GDM1 (cell line): ENCODE measurements at regions not wholly inside any gene's neighbourhood (a gene's known extent, or its start where the extent isn't known, plus 50 kb on each side); places are given as distances from the start of the nearest gene placed in this dataset.

Source experiments
- DNase-seq: peaks from one replicate; lab custom pipeline; 2025; lab: John Stamatoyannopoulos, UW

DNA sequence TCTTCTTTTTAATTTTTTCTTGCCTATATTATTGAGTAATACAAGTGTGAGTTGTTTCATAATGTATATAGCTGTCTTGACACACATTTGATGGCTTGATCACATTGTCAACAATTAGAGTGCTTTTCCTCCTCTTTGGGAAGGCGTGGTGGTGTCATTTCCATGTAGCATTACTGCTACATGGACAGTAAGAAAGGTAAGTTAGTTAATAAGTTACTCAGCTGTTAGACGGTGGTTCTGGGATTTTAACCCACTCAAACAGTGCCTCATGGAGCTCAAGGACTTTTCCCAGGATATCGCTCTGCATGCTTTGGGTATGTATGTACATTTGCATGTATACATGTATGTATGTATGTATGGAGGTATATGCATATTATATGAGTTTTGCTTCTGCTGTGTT lies 94.6 kb downstream of the HAPSTR1 start:
- DNase-seq = no peak

DNA sequence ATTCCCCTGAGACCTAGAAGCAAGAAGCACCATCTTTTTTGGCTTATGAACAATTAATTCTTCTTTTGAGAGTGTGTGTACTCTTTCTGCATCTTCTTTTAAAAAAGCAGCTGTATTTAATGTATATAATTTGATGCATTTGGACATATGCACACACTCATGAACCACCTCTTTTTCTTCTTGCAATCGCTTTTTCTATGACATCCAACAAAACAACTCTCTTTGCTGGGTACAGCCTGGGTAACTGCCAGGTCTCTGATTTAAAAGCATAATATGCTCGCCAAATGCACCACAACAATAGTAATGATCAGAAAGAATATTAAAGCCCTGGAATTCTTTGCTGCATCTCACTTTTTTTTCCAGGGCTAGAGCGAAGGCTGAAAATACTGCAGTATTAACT lies 97.3 kb downstream of the HAPSTR1 start:
- no peak for DNase-seq

DNA sequence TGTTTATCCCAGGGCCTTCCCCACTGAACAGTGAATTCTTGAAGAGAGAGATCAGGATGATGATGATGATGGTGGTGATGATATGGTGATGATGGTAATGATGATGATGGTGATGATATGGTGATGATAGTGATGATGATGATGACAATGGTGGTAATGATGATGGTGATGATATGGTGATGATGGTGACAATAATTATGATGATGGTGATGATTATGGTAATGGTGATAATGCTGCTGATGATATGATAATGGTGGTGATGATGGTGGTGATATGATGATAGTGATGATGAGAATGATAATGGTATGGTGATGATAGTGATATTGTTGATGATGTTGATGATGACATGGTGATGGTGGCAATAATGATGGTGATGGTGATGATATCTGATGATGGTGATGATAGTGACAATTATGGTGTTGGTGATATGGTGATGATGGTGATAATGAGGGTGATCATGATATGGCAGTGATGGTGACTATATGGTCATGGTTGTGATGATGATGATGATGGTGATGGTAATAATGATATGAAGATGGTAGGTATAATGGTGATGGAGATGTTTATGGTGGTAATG lies 99.9 kb downstream of the HAPSTR1 start:
- no peak for DNase-seq

DNA sequence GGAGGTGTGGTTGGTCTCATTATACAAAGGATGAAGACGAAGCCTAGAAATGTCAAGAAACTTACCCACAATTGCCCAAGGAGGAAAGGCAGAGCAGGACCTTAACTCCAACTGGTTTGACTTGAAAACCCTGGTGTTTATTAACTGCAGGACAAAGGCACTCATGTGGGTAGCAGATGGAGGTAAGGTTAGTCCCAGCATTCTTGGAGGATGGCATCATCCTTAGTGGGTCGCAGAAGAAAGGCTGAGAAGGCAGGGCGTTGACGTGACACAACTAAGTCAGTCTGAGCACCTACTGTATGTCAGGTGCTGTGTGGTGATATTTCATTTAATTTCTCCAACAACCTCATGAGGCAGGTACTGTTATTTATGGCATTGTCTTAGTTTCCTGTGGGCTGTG lies 101.3 kb downstream of the HAPSTR1 start:
- DNase-seq = no peak

DNA sequence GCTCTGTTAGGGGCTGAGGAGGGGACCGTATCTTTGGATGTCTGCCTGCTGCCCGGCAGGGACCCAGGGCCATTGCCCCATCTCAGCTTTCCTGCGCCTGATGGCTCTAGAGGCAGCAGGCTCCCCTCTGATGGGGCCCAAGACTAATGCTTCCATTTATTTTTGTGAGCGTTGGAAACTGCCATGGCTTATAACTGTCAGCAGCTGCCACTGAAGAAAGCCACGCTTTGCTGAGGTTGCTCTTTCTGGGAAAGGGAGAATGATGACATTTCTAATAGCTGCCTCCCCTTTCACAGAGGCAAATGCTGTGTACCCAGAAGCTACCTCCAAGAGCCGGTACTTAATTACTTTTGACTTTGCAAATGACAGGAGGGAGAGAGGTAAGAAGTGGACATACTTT lies 103.8 kb downstream of the HAPSTR1 start:
- DNase-seq = no peak

DNA sequence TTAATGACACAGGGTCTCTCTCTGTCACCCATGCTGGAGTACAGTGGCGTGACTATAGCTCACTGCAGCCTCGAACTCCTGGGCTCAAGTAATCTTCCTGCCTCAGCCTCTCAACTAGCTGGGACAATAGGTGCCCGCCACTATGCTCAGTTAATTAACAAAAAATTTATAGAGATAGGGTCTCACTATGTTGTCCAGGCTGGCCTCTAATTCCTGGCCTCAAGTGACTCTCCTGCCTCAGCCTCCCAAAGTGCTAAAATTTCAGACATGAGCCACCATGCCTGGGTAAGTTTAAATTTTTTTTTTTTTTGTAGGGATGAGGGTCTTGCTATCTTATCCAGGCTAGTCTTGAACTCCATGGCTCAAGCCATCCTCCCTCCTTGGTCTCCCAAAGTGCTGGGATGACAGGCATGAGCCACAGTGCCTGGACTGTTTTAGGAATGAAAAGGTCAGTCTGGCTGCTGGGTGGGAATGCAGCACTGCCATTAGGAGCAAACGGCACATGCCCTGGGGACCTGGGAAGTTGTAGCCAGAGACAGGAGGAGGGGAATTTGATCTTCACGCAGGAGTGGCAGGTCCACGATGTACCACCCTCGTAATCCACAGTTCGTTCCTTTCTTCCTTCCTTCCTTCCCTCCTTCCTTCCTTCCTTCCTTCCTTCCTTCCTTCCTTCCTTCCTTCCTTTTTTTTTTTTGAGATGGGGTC lies 106.7 kb downstream of the HAPSTR1 start:
- no peak for DNase-seq

DNA sequence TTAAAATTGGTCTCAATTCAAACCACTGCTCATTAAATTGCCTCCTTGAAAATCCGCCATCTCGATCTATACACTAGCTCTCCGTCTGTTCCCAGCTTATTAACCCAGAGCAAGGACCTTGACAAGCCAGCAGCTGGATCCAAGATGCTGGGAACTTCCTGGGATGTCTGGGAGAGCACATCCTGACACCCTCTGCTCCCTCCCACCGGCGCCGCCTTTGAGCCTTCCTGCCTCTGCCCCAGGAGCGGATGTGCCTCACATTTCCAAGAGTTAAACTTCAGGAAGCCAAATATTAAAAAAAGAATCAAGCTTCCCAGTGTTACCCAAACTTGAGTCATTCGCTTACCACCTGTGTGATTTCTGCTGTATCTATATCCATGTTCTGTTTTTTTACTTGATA lies 107.9 kb downstream of the HAPSTR1 start:
- DNase-seq = no peak

DNA sequence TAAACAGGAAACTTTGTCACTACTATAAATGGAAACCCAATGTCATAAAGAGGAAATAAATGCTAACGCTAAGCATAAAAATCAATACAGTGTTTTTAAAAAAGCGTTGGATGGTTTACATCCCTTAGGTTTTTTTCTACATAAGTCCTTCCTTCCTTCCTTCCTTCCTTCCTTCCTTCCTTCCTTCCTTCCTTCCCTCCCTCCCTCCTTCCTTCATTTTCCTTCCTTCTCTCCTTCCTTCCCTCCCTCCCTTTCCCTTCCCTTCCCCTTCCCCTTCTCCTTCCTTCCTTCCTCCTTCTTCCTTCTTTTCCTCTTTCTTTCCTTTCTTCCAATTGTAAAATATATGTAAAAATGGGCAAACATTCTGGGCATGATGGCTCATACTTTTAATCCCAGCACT lies 108.3 kb downstream of the HAPSTR1 start:
- DNase-seq = no peak

DNA sequence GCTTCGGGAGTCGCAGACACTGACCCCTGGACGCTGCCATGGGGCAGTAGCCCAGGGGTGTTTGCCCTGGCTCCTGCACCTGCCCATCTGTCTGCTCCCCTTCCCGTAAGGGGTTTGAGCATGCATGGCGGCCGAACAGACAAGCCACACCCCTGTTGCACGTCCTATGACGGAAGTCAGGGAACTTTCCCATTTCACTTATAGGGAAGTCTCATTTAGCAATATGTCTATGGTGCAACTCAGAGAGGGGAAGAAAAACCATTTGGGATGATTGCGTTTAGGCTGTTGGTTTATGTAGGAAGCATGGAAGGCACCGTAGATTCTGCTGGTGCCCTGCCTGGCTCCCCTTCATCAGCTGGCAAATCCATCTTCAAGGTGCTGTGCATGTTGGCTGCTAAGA lies 112.5 kb downstream of the HAPSTR1 start:
- DNase-seq = no peak

DNA sequence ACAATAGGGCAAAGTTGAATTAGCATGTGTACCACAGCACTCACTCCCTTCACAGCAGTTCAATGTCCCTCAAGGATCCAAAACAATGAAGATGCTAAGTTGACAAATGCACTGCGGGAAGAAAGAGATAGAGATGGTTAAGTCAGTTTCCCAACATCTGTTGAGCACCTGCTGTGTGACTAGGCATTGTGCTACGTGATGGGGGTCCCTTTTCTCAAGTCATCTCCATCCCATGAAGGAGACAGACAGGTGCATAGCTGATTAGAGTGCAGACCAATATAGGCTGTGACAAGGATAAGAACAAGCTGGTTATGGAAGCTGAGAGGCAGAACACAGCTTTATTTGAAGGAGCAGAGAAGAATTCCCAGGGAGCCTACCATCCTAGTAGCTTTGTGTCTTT lies 114.2 kb downstream of the HAPSTR1 start:
- no peak for DNase-seq

DNA sequence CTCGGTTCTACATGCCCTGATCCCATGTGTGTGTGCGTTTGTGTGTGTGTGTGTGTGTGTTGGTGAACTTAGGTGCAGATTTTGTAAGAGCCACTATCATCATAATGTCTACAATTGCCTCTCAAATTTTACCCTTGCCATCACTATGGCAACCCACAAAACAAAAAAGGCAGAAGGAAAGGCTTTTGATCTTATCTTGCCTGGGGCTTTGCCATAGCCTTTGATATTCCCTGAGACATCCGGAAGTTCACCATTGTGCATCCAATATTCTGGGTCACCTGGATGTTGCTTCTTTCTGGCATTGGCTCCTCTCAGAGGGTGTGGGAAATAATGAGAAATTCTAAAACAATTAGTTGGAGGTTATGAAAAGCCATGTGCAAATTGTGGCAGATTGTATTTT lies 114.7 kb downstream of the HAPSTR1 start:
- no peak for DNase-seq

DNA sequence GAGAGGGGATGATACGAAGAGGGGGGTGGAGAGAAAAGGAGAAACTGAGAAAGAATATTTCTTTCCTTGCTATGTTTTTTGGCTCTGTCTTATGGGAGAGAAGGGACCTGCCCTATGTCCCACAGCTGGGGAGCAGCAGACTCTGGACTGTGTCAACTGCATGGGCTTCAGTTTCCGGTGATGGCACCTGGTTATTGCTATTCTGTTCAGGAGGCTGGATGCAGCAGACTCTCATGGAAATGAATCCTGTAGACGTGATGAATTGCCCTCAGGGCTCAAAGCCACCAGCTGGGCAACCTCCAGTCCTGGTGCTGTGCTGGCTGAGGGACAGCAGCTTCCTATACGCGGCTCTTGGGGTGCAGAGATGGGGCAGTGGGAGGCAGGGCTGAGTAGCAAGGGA lies 121.2 kb downstream of the HAPSTR1 start:
- no peak for DNase-seq

DNA sequence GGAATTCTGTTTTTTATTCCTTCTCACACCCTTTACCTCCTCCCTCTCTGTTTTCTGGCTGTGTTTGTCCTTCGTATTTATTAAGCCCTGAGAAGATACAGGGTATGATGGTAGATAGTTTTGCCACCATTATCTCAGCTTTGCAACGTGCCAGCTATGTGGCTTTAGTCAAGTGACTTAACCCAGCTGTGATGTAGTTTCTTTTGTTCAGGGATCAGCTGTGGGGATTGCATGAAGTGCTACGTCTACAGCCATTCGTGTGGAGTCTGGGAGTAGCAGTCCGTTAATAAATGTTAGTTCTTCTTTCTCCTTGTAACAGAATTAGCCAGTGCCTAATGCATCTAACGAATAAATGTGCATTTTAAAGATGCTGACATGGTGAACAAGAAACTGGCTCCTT lies 128.4 kb downstream of the HAPSTR1 start:
- no peak for DNase-seq

DNA sequence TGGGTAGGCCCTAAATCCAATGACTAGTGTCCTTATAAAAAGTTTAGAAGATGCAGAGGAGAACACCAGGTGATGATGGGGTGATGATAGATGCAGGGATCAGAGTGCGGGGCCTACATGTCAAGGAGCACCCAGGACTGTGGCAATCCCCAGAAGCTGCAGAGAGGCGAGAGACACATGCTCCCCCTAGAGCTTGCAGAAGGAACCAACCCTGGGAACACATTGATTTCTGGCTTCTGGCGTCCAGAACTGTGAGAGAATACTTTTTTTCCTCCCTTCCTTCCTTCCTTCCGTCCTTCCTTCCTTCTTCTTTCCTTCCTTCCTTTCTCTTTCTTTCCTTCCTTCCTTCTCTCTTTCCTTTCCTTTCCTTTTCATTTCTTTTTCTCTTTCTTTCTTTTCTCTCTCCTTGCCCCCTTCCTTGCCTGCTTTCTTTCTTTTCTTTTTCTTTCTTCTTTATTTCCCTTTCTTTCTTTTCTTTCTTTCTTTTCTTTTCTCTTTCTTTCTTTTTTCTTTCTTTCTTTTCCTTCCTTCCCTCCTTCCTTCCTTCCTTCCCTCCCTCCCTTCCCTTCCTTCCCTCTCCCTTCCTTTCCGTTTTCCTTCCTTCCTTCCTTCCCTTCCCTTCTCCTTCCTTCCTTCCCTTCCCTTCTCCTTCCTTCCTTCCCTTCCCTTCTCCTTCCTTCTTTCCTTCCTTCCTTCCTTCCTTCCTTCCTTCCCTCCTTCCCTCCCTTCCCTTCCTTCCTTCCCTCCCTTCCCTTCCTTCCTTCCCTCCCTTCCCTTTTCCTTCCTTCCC lies 134.3 kb downstream of the HAPSTR1 start:
- no peak for DNase-seq

DNA sequence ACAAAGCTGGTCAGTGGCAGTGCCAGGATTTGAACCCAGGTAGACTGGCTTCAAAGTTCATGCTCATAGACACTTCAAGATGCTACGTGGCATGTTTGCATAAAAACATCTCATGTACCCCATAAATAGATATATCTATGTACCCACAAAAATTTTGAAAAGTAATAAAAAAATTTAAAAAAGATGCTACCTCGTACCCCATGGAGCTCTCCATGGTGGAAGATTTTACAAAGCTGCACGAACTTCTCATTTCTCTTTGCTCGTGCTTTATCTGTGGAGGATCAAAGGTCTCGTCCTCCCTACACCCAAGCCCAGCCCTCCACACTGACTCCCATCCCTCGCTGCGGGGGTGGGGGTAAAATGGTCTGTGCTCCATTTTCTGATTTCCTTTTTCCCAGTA lies 135.5 kb downstream of the HAPSTR1 start:
- DNase-seq = no peak

DNA sequence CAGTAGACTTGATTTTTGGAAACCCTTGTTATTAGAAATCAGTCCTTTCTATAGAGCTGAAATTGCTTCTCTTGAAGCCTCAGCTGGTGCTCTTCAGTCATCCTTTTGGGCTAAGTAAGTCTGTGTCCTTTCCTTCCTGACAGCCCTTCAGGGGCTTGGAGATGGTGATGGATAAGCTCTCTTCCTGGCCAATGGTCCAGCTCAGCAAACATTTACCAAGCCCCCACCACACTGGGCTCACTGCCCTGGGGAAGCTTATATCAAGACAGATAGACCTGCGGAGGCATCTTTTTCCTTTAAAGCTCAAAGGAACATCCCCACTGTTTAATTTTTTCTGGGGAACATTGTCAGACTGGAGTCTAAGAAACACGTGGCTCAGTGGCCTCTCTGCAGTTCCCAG lies 139.6 kb downstream of the HAPSTR1 start:
- DNase-seq = no peak

DNA sequence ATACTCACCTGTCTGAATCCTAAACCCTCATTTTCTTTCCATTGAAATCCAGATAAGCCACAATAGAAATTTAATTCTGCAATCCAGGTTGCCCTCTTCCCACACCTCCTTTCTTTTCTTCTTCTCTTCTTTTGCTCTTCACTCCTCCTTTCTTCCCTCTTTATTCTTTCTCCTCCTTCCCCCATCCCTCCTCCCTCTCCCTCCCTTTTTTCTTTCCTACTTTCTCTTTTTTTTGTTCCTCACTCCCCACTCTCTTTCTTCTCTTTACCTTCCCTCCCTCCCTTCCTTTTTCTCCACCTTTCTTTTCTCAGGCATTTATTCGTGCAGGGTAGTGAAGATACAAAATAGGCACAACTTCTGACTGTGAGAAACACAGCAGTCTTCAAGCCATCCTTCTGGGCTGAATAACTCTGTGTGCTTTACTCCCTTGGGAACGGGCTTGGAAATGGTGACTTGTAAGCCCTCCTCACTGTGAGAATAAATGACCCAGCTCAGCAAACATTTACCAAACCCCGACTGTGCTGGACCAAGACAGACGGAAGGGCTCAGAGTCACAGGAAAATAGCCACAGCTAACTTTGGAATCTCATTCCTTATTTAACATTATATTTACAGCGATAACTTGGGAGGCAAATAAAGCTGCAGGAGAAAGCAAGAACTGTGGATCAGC lies 140.8 kb downstream of the HAPSTR1 start:
- DNase-seq = no peak

DNA sequence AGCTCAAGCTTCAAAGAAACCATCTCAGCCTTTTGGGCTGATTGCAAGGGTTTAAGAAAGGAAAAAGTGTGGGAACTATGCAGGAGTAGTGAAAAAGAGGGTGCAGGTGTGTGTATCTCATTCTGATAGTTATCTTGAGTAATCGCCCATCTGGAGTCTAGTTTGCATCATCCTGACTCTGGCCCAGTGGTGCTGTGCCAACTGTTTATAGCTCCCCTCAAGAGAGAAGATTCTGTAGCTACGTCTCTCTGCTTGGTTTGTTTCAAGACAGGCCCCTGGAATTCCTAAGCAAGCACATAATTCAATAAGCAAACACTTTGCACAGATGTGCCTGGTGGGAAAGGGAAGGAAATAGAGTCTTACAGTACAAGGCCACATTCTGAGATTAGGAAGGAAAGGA lies 144.4 kb downstream of the HAPSTR1 start:
- no peak for DNase-seq

DNA sequence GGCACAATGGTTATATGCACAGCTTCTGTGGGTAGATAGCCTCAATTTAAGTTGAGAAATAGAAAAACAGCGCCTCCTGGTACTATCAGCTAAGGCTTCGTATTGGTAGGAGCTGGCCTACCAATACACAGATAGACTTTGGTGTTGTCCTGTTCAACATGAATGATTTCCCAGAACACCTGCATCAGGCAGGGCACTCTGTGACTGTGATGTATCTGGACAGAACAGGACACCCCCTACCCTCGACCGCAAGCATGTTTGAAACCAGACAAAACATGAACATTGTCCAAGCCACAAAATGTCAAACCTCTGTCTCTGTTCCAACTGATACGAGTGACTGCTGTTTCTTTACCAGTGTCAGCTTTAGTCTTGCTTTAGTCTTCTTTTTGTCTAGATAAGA lies 144.9 kb downstream of the HAPSTR1 start:
- no peak for DNase-seq

DNA sequence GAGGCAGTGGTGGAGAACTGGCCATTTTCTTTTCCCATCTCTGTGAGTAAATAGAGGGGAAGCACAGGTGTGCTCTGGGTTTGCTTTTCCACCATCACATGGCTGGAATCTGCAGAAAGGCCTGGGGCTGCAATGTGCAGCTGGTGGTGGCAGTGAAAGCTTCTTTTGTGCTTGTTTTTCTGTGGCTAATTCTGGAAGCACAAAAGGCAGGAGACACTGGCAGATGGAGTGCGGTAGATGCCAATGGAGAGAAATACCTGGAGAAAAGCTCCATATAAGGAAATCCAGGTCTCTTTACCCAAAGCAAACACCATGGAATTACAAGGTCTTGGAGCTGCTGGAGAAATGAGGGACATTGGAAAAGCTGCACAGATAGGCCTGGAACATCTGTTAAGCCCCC lies 146.9 kb downstream of the HAPSTR1 start:
- no peak for DNase-seq

DNA sequence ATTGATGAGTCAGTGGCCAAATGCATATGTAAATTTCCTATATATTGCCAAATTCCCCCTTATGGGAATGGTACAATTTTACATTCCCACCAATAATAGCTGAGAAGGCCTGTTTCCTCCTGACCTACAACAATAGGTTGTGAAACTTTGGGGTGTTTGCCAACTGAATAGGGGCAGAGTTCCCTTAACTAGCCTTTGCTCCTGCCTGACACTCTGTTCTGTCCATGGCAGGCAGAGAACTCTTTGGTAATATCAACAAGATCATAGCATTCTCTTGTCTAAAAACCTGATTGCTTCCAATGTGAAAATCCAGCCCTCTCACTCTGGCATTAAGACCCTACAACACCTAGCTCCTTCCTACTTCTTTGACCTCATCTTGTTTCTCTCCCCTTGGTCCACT lies 149.7 kb downstream of the HAPSTR1 start:
- no peak for DNase-seq

DNA sequence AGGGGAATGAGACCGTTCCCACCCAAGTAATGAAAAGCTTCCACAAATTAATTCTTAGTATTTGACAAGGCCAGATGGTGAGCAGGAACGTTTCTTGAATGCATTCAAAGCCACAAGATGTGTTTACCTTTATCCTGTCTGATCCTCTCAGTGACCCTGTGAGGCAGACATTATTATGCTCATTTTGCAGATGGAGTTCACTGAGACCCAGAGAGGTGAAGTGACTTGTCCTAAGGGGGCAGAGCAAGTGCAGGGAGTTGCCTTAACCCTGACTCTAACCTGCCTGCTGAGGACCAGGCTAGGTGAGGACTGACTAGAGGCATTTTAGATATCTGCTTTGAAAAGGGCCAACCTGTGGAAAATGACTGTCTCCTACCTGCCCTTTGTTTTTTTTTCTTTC lies 156.7 kb downstream of the HAPSTR1 start:
- no peak for DNase-seq

DNA sequence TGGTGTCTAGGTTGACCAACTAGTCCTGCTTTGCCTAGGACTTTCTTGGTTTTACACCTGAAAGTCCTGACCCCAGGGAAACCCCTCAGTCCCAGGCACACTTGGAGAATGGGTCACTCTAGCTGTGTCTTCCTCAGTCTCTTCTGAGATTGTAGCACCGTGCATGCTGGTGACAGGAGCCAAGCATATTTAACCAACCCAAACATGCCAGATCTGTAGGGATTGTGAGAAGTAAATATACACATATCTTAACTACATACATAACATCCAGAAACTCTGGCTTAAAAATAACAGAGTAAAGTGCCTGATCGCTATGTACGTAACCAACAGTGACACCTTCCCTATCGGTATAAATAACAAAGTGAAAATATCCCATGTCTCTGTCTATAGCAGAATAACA lies 158.1 kb downstream of the HAPSTR1 start:
- no peak for DNase-seq
